ENCODE measurements at regions not wholly inside any gene's neighbourhood (a gene's known extent, or its start where the extent isn't known, plus 50 kb on each side); places are given as distances from the start of the nearest gene placed in this dataset.

DNA sequence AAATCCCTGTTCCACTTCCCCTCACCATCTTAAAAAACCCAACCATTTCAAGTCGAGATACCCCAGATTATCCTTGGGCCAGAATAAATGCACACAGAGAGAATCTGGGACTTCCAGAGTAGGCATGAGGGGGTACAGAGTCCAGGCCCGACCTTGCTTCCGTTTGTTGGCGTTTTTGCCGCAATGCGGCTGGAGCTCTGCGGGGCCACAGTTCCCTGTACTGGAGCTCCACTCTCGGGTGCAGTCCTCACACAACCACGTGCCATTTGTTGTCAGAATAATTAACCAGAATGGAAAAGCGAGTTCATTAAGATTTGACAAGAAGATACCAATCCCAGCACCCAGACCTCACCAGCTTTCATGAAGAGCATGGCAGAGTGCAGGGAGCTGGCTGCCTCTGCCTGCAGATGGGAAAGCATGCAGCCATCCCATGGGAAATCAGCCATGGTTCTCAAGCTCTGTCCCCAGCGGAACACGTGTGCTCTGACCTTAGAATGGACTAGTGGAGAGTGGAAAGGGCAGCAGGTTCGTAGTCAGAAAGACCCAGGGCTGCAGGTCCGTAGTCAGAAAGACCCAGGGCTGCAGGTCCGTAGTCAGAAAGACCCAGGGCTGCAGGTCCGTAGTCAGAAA, 472.8 kb downstream of the EIPR1 start:
- no peak for DNase-seq
- Mint-ChIP-seq H3K4me3 (no peak overlapping the region), H3K36me3 (ENCODE audit: low read depth) (no peaks in the 10 kb centered on the region; the same call in 1 of the 2 replicates), H3K27ac (no peak overlapping the region), H3K27me3 (ENCODE audit: insufficient read depth) (peaks cover 2% of the 10 kb centered on the region; the same call in 1 of the 2 replicates), H3K9me3 (peaks cover 39% of the 10 kb centered on the region), H3K4me1 (ENCODE audit: low read depth) (no peaks in the 10 kb centered on the region)
- TF ChIP-seq, protein P1, sequence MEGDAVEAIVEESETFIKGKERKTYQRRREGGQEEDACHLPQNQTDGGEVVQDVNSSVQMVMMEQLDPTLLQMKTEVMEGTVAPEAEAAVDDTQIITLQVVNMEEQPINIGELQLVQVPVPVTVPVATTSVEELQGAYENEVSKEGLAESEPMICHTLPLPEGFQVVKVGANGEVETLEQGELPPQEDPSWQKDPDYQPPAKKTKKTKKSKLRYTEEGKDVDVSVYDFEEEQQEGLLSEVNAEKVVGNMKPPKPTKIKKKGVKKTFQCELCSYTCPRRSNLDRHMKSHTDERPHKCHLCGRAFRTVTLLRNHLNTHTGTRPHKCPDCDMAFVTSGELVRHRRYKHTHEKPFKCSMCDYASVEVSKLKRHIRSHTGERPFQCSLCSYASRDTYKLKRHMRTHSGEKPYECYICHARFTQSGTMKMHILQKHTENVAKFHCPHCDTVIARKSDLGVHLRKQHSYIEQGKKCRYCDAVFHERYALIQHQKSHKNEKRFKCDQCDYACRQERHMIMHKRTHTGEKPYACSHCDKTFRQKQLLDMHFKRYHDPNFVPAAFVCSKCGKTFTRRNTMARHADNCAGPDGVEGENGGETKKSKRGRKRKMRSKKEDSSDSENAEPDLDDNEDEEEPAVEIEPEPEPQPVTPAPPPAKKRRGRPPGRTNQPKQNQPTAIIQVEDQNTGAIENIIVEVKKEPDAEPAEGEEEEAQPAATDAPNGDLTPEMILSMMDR (IDR thresholded peaks at IDR 0.05), result no peak

DNA sequence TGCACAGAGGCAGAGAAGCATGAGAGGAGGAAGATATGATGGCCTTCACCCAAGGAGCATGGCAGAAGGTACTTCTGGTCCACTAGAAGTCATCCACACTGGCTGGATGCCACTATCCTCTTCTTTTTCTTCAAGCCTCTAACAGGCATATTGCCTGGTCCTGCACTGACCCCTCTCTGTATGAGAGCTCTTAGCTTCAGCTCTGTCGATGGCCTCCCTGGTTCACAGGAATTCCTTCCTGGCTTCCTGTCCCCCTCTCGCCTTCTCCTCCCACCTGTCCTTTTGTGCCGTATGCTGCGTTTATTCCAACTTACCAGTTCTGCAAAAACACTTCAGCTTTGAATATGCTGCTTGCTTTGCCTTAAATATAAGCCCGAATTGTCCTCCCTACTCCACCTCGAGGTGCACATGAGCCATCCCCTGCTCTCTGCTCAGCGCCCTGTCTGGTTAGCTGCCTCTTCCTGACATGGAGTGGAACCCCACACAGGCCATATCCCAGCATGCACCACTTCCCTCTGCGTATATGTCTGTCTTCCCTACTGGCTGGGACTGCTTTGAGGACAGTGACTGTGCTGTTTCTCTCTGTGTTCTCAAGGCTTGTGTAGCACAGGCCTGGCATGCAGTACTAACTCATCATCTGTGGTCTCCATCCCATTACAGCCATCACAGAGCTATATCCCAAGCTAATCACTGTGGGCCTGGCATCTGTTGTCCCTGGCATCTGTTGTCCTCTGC, 474.9 kb downstream of the EIPR1 start:
- TF ChIP-seq, protein P1 (IDR thresholded peaks at IDR 0.05), result no peak
- H3K9me3 Mint-ChIP-seq, result peaks cover 28% of the 10 kb centered on the region
- H3K4me3 Mint-ChIP-seq, result no peak overlapping the region
- no peaks in the 10 kb centered on the region for H3K4me1 Mint-ChIP-seq (ENCODE audit: low read depth)
- peaks cover 2% of the 10 kb centered on the region; the same call in 1 of the 2 replicates for H3K27me3 Mint-ChIP-seq (ENCODE audit: insufficient read depth)
- no peak for DNase-seq
- H3K36me3 Mint-ChIP-seq (ENCODE audit: low read depth), result no peaks in the 10 kb centered on the region; the same call in 1 of the 2 replicates
- no peak overlapping the region for H3K27ac Mint-ChIP-seq

DNA sequence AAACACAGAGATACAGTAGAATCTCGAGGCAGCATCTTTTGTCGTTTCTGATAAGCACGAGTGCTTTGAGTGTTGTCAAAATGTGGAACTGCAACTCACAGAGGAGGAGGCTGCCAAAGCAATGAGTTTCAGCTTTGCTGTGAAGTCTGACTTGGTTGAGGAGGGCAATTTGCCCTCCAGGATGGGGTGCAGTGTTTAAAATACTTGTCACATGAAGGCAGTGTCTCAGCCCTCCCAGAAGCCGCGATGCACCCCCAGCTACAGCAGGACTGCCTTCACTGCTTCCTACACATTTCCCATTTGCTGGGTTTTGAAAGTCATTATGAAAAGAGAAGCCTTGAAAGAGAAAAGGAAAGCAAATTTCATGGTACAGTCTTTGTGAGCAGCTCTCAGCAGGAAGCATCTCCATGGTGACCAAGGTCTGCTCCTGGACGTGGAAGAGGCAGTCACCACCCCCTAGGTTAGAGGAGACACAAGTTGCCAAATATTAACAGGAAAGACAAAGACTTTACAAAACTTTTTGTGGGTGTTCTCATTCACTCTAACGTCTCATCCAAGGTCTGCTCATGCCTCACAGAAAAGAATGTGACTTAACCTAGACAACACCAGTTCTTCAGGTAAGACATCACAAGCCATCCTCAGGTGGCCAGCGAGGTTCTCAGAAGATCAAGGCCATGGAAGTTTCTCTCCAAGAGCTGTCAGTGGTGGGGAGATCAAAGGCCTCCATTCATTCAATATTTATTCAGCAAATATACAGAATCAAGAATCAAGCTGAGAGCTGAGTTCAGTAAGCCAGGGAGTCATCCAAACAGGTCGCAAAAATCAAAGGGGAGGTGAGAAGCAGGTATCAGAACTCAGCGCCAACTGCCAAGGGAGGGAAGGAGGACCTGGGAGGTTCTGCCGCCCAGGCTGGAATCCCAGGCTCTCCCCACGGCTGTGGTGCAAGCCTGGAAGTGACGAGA, 476.0 kb downstream of the EIPR1 start:
- Mint-ChIP-seq H3K36me3 (ENCODE audit: low read depth) (no peaks in the 10 kb centered on the region; the same call in 1 of the 2 replicates), H3K4me1 (ENCODE audit: low read depth) (no peaks in the 10 kb centered on the region), H3K9me3 (peaks cover 27% of the 10 kb centered on the region), H3K27ac (no peak overlapping the region), H3K27me3 (ENCODE audit: insufficient read depth) (peaks cover 2% of the 10 kb centered on the region; the same call in 1 of the 2 replicates), H3K4me3 (no peak overlapping the region)
- DNase-seq, result no peak
- TF ChIP-seq, protein P1 (IDR thresholded peaks at IDR 0.05), result no peak

DNA sequence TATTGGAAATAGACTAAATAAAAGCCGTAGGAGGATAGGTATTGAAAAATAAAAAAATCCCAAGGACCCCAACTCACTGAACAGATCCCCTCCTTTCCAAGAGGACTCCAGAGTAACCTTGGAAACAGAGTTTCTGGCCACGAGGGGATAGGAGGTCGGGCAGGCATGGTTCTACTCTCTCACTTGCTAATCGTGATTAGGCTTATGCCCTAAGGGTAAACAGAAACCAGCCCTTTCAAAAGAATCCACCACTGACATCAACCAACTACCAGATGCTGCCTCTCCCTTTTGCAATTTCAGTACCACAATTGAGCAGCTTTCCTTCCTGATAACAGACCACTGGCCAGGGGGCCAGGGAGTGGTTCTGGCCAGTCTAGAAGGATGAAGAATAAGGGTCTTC, 477.8 kb downstream of the EIPR1 start:
- H3K9me3 Mint-ChIP-seq, result peaks cover 33% of the 10 kb centered on the region
- TF ChIP-seq, protein P1 (IDR thresholded peaks at IDR 0.05), result no peak
- DNase-seq, result no peak
- H3K36me3 Mint-ChIP-seq (ENCODE audit: low read depth), result no peaks in the 10 kb centered on the region; the same call in 1 of the 2 replicates
- peaks cover 2% of the 10 kb centered on the region; the same call in 1 of the 2 replicates for H3K27me3 Mint-ChIP-seq (ENCODE audit: insufficient read depth)
- H3K4me3 Mint-ChIP-seq, result no peak overlapping the region
- H3K27ac Mint-ChIP-seq, result no peak overlapping the region
- no peaks in the 10 kb centered on the region for H3K4me1 Mint-ChIP-seq (ENCODE audit: low read depth)

GRCh38 chr2:2898744-2899143, 478.9 kb downstream of the EIPR1 start:
- Mint-ChIP-seq H3K27ac (no peak overlapping the region), H3K4me3 (no peak overlapping the region), H3K36me3 (ENCODE audit: low read depth) (peaks cover 2% of the 10 kb centered on the region; the same call in 1 of the 2 replicates), H3K4me1 (ENCODE audit: low read depth) (no peaks in the 10 kb centered on the region), H3K9me3 (peaks cover 34% of the 10 kb centered on the region), H3K27me3 (ENCODE audit: insufficient read depth) (no peaks in the 10 kb centered on the region)
- TF ChIP-seq, protein P1 (IDR thresholded peaks at IDR 0.05), result no peak
- DNase-seq, result no peak

Measured in HFFc6 (cell line).